ENCODE measurements at regions not wholly inside any gene's neighbourhood (a gene's known extent, or its start where the extent isn't known, plus 50 kb on each side); places are given as distances from the start of the nearest gene placed in this dataset.

- dilution Hi-C loops (cut with MboI; ENCODE audit: extremely low pct_ligation_motif_present, low sequenced_read_pairs) = no loop called here
- Histone ChIP-seq H3K9me1 (replicated peaks; ENCODE audit: control insufficient read depth, extremely low read depth, insufficient read depth, low read length) (no peaks in the 10 kb centered on the region), H3K36me3 (ENCODE audit: control insufficient read depth in 2 of 2, extremely low read depth in 1 of 2, insufficient read depth in 2 of 2, low read length in 2 of 2) (no peaks in the 10 kb centered on the region), H2AFZ (ENCODE audit: low read depth, low read length) (no peak overlapping the region), H3K4me3 (replicated peaks in 1 of 3; ENCODE audit: insufficient read depth in 1 of 3, low read depth in 1 of 3, low read length in 3 of 3) (no peak overlapping the region), H3K27ac (ENCODE audit: insufficient read depth, low read depth, low read length) (no peak overlapping the region), H3K4me2 (ENCODE audit: insufficient read depth, low read length) (no peak overlapping the region), H3K9me3 (replicated peaks; ENCODE audit: control insufficient read depth, insufficient read depth, low read length) (no peaks in the 10 kb centered on the region), H4K20me1 (replicated peaks; ENCODE audit: control insufficient read depth, extremely low read depth, insufficient read depth, low read length) (no peaks in the 10 kb centered on the region), H3K79me2 (ENCODE audit: control insufficient read depth, insufficient read depth, low read length) (no peaks in the 10 kb centered on the region), H3K9ac (replicated peaks; ENCODE audit: extremely low read depth, insufficient read depth, low read length) (no peak overlapping the region), H3K27me3 (ENCODE audit: control insufficient read depth in 2 of 2, insufficient read depth in 2 of 2, low read length in 2 of 2) (peaks cover 0 to 1% of the 10 kb centered on the region in 2 experiments), H3K4me1 (ENCODE audit: control insufficient read depth, extremely low read depth, insufficient read depth, low read length) (no peaks in the 10 kb centered on the region)
- POLR2A ChIA-PET = no interaction called here
- TF ChIP-seq JUN (IDR thresholded peaks at IDR 0.05; ENCODE audit: borderline replicate concordance, insufficient read depth, insufficient read length, low read depth) = no peak
- no peak for TF ChIP-seq POLR2A (IDR thresholded peaks at IDR 0.05; ENCODE audit: low read depth, low read length)
- no peak for TF ChIP-seq MAX (IDR thresholded peaks at IDR 0.05; ENCODE audit: insufficient read depth, insufficient read length)
- no peak for TF ChIP-seq POLR2AphosphoS5 (IDR thresholded peaks at IDR 0.05; ENCODE audit: insufficient read depth, low read depth, low read length)
- no peak for TF ChIP-seq EZH2 (IDR thresholded peaks at IDR 0.05; ENCODE audit: borderline replicate concordance, low read depth, low read length, severe bottlenecking)
- TF ChIP-seq GATA2 (IDR thresholded peaks at IDR 0.05; ENCODE audit: insufficient read depth, insufficient read length, low read depth, low read length) = no peak
- TF ChIP-seq CTCF (IDR thresholded peaks at IDR 0.05; ENCODE audit: extremely low read depth in 1 of 2, insufficient read depth in 1 of 2, low read depth in 1 of 2, low read length in 2 of 2) = no peak
- TF ChIP-seq MYC (IDR thresholded peaks at IDR 0.05; ENCODE audit: low read depth, low read length) = no peak
- TF ChIP-seq FOS (IDR thresholded peaks at IDR 0.05; ENCODE audit: borderline replicate concordance, insufficient read depth, low read length) = no peak
- CTCF ChIA-PET = interaction anchor here (2.2 kb wide), 1 partner anchor 24 kb away, joined by 7 read pairs; no protein-coding TSS in a partner anchor
- FAIRE-seq = no peak
- no TSS peak for BruUV-seq (replicated peaks)
- DNase-seq (ENCODE audit: low read depth, low spot score) = no peak
- intact Hi-C loops (cut with micrococcal nuclease) = no loop called here
Observed at GRCh38 chr22:35174401-35175038, 82.8 kb upstream of the HMGXB4 start.
